ENCODE measurements at regions not wholly inside any gene's neighbourhood (a gene's known extent, or its start where the extent isn't known, plus 50 kb on each side); places are given as distances from the start of the nearest gene placed in this dataset.

- no peak for DNase-seq
Measured at GRCh38 chr17:53891726-53892125, 69.0 kb downstream of the KIF2B start.

DNA sequence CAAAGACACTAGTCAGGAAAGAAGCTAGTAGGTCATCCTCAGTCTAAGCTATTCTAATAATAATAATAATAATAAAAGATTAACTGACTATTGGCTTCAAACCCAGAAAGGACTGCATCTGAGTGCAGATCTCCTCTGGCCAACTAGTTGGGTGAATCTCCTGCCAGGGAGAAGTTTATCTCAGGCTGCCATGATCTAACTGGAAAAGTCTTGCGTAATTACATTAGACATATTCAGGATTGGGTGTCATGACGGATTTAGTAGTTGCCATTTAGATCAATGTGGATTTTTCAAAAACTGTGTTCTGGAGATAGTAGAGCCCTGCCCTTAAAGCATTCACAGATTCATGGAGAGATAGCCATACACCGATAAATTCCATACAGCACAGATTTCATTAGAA, 69.5 kb downstream of the KIF2B start:
- DNase-seq, result no peak

DNA sequence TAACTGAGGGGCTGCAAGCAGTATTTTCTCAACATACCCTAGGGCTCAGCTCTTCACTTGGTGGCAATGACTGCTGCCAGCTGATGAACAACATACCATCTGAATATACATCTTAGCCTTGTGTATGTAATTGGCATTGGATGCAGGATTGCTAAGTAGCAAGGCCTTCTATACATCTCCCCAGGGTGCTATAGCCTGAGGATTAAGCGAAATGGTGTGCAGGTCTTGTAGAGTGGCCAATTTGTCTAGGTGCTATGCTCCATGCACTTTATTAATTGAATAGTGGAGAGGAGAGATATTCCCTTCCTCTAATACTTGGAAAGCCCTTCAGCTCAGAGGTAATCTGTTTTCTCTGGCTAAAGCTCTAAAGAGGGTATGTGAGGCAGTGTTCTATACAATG, 71.9 kb downstream of the KIF2B start:
- DNase-seq, result no peak

DNA sequence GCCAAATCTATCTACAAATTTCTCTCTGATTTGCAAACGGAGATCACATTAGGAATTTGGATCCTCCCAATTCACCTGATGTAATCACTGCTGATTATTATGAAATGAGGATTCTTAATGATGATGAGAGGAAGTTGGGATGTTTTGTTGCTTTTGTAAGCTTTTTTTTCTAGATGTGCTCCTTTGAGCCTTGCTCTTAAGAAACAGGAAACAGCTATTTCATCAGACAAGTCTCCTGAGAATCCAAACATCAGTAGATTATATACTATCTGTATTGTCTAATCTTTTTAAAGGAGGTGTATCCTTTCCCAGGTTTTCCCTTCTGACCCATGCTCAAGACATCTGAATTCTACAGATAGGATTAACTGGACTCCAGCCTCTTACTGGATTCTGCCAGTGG, 73.3 kb downstream of the KIF2B start:
- DNase-seq, result no peak

DNA sequence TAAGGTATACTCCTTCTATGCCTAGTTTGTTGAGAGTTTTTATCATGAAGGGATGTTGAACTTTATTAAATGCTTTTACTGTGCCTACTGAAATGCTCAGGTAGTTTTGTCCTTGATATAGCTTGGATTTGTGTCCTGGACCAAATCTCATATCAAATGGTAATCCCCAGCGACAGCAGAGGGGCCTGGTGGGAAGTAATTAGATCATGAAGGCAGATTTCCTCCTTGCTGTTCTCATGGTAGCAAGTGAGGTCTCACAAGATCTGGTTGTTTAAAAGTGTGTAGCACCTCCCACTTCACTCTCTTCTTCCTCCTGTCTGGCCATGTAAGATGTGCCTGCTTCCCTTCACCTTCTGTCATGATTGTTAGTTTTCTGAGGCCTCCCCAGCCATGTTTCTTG, 78.2 kb downstream of the KIF2B start:
- no peak for DNase-seq

- DNase-seq, result no peak
Measured at GRCh38 chr17:53907435-53907834, 84.7 kb downstream of the KIF2B start.

DNA sequence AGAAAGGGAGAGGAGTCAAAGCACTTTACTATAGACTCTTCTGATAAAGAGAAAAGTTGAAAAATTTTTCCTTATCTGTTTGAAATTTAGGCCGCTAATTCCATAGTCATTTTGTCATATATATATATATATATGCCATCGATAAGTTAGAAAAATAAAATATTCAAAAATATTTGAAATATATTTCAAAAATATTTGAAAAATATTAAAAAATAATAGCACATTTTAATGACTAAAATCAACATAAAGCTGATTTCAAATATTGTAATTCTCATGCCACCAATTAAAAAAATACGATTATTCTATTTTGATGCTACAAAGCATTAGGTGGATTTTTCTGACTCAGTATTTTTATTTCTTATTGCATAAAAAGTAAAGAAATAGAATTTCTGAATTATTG, 87.1 kb downstream of the KIF2B start:
- no peak for DNase-seq

- DNase-seq, result no peak
Measured at GRCh38 chr17:53912117-53912516, 89.4 kb downstream of the KIF2B start.

DNA sequence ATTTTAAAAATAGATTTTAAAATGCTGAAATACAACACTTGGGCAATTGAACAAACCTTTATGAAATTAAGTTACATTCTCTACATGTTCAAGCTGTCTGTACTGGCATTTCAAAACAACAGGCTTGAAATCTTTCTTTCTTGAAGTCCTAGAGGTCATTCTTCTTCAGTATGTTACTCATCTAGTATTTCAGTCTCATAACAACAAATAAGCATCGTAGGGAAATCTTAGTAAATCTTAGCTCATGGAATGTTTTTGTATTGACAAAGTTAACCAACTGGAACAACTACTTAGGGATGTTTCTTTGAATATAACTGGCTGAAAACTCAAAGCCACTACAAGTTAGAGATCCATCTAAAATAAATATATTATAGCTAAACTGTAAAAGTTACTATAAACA, 96.6 kb downstream of the KIF2B start:
- no peak for DNase-seq

DNA sequence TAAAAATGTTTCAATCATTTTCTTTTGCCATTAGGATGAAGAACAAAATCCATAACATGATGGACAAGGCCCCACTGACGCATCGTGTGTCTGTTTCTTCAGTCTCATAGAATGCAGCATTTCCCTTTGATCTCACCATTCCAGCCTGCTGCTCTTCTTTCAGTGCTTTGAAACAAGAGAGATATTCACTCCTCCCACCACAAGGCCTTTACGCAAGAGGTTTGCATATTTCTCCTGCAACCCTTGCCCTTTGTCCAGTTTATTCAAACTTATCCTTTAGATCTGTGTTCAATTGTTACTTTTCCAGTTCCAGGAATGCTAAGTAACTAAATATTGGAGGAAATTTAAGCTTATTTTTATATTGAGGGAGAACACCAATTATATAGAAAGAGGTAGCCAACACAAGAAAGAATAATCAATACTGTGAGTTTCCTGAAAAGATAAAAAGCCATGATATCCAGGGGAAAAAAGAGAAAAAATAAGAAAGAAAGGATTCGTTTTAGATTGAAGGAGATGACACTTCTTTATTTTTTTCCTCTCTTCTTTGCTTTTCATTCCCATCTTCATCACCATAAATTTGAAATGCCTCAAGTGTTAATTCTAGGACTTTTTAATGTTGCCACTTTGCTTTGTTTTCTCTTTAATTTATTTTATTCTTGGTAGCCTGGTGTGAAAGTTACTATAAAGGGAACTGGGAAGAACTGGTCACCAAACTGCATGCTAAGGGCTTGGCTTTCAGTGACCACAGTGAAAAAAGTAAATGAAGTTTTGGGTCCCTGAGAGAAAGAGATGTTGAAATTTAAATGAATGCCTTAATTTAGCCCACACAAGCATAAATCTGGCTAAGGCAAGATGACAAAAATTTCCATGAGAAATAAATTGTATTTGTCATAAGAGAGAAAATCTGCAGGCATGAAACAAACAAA, 102.1 kb downstream of the KIF2B start:
- DNase-seq, result no peak

DNA sequence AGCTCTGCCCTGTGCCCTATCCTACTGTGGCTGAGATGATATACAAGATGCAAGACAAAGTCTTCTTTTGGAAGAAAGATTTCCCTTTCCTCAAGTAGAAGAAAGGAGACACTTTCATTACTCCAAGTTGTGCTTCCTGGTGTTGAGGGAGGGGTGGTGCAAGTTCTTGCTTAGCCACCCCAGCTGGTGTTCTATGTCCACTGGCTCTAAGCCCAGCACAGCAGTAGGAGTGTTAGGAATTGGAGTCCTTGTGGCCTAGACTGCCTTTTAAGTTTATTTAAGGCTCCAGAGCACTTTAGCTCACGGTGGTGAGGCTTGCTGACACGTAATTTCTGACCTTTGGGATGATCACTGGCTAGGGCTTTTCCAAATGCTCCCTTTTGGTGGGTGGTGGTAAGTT, 109.7 kb downstream of the KIF2B start:
- no peak for DNase-seq

GRCh38 chr17:53934931-53935330, 112.2 kb downstream of the KIF2B start:
- no peak for DNase-seq

DNA sequence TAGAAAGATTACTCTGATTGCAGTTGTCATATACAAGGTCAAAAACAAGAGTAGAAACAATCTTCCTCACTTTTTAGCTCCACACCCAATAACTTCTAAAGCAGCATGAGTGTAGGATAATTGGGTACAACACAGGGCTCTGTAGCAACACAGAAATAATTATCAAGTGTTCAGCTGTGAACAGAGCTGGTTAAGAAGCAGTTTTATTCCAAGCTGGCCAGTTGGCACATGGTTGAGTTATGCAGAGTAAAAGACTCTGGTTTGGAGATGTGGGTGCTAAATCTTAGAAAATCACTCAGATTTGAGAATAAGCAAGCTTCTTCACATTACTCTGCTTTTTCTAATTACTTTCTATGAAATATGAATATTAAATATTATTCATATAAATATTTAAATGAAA, 118.5 kb downstream of the KIF2B start:
- DNase-seq, result no peak

DNA sequence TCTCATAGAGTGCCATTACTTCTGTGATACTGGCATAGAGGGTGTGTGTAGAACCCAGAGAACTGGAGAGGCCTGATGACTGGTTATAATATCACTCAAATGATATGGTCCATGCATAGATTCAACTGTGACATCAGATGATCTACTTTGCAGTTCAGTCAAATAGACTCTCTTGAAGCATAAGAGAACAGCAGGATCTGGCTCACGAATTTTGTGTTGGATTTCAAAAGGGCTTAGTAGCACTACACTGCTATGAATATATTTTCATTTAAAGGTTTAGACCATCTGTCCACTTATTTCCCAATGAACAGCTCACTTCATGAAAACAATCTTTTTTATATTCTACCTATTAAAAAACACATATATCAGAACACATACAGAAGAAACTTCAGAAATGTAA, 119.7 kb downstream of the KIF2B start:
- DNase-seq, result no peak

DNA sequence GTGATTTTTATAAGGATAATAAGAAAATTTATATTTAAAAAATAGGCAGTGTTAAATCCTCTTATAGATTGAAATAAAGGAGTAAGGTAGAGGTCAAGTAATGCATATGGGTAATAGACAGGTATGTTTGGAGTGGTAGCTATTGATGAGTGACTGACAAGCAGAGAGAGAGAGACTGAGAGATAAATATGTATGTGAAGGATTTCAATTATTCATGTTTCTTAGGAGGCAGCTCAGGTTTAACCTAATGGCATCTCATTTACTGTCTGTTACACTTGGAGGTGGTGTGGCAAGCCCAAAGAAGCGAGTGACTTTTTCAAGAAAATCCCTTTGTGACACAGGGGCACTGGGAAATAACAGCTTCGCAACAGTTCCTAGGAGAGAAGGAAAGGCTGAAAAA, 120.2 kb downstream of the KIF2B start:
- no peak for DNase-seq

DNA sequence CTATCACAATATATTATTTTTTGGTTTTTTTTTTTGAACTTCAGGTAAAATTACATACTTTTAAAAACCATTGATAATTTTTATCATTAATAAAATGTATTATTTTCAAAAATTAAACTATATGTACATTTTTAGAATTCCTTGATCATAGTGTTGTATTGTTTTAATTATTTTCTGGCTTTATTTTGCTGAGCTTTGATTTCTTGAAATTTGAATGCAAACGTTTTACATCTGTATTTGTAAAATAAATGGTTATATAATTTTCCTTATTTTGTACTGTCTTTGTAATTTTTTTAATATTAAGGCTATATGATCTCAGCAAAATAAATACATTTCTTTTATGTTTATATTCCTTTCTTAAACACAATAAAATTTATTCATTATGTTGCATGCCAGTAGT, 125.6 kb downstream of the KIF2B start:
- no peak for DNase-seq

GRCh38 chr17:53949473-53950090, 126.9 kb downstream of the KIF2B start:
- DNase-seq, result no peak

GRCh38 chr17:53950207-53950857, 127.6 kb downstream of the KIF2B start:
- no peak for DNase-seq

GRCh38 chr17:53950858-53951250, 128.1 kb downstream of the KIF2B start:
- DNase-seq, result no peak

GRCh38 chr17:53971361-53971760, 148.6 kb downstream of the KIF2B start:
- no peak for DNase-seq

- DNase-seq, result no peak
Measured at GRCh38 chr17:53979991-53980390, 157.3 kb downstream of the KIF2B start.

- DNase-seq, result no peak
Measured at GRCh38 chr17:53996131-53996530, 173.4 kb downstream of the KIF2B start.

- DNase-seq, result no peak
Measured at GRCh38 chr17:53996890-53997289, 174.2 kb downstream of the KIF2B start.

- DNase-seq, result no peak
Measured at GRCh38 chr17:54007855-54008254, 185.1 kb downstream of the KIF2B start.

All from NCI-H187 (cell line).